NB4 (cell line): ENCODE measurements at regions not wholly inside any gene's neighbourhood (a gene's known extent, or its start where the extent isn't known, plus 50 kb on each side); places are given as distances from the start of the nearest gene placed in this dataset.

ENCODE experiments used
- DNase-seq: peaks from one replicate; pipeline ENCODE4 v3.0.0; 2010; ENCODE audit warnings: low read depth
- H3K4me3 ChIP-seq: one replicate; pipeline ENCODE4 v1.5.1; 2011; ENCODE audit warnings: mild to moderate bottlenecking, low read depth, low read length, moderate library complexity
- MYC ChIP-seq: IDR thresholded peaks from 2 replicates; pipeline ENCODE4 v1.6.1; 2011; ENCODE audit warnings: low read depth, low read length
- POLR2A ChIP-seq: IDR thresholded peaks from 2 replicates; pipeline ENCODE4 v1.6.1; 2011; ENCODE audit warnings: mild to moderate bottlenecking; ENCODE audit not compliant: insufficient read length; ENCODE audit errors: extremely low read depth
- TF ChIP-seq, protein P1 (sequence below): IDR thresholded peaks from one replicate; pipeline ENCODE4 v1.5.1; 2012; ENCODE audit warnings: low read depth, low read length
- TF ChIP-seq, protein P2 (sequence below): IDR thresholded peaks from 2 replicates; pipeline ENCODE4 v1.6.1; 2011; ENCODE audit warnings: low read depth, low read length

DNA sequence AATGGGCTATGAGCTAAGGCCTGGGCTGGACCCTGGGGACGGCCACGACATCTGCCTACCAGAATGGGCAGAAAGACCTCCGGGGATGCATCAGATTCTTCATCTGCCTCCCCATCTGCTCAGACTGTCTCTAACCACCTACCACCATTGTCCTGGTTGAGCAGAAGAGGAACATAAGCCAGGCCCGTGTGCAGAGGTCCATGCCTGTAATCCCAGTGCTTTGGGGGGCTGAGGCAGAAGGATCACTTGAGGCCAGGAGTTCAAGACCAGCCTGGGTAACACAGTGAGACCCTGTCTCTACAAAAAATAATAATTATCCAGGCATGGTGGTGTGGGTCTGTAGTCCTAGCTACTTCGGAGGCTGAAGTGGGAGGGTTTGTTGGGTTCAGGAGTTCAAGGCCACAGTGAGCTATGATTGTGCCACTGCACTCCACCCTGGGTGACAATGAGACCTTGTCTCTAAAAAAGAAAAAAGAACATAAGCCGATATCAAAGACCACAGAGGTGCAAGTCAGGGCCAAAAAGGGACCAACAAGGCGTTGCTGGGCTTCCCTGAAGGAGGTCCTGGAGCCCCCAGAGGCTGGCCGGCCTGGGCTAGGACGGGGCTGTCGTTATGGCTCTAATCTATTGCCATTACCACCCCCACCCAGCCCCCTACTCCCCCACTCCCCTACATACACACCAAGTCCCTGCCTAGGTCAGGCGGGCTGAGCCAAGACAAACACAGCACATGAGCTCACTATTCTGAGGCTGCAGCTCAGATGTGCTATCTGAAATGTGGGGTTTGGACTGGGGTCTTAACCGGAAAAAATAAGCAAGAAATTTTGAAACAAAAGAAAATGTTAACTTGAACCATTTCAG, 239.2 kb upstream of the RAB4A start:
- no peak overlapping the region for H3K4me3 ChIP-seq
- TF ChIP-seq POLR2A = no peak
- TF ChIP-seq, protein P1, sequence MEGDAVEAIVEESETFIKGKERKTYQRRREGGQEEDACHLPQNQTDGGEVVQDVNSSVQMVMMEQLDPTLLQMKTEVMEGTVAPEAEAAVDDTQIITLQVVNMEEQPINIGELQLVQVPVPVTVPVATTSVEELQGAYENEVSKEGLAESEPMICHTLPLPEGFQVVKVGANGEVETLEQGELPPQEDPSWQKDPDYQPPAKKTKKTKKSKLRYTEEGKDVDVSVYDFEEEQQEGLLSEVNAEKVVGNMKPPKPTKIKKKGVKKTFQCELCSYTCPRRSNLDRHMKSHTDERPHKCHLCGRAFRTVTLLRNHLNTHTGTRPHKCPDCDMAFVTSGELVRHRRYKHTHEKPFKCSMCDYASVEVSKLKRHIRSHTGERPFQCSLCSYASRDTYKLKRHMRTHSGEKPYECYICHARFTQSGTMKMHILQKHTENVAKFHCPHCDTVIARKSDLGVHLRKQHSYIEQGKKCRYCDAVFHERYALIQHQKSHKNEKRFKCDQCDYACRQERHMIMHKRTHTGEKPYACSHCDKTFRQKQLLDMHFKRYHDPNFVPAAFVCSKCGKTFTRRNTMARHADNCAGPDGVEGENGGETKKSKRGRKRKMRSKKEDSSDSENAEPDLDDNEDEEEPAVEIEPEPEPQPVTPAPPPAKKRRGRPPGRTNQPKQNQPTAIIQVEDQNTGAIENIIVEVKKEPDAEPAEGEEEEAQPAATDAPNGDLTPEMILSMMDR = no peak
- TF ChIP-seq, protein P2, sequence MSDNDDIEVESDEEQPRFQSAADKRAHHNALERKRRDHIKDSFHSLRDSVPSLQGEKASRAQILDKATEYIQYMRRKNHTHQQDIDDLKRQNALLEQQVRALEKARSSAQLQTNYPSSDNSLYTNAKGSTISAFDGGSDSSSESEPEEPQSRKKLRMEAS = no peak
- no peak for TF ChIP-seq MYC
- peak; percentile 38 for DNase-seq

DNA sequence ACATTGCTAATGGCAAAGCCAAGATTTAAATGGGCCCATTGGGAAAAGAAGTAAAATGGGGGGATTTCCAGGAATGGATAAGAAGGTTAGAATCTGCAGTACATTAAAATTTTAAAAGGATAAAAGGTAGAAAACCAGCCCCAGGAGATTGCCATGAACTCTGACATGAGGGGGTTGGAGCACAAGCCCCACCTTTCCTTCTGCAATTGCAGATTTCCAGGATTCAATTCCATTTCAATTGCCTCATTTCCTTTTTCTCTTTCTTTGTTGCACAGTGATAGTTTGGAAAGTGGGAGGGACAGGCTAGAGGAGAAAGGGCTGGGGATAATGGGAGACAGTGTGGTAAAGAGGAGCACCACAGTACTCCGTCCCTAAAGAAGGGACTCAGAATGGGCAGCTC, 238.5 kb upstream of the RAB4A start:
- H3K4me3 ChIP-seq = no peak overlapping the region

DNA sequence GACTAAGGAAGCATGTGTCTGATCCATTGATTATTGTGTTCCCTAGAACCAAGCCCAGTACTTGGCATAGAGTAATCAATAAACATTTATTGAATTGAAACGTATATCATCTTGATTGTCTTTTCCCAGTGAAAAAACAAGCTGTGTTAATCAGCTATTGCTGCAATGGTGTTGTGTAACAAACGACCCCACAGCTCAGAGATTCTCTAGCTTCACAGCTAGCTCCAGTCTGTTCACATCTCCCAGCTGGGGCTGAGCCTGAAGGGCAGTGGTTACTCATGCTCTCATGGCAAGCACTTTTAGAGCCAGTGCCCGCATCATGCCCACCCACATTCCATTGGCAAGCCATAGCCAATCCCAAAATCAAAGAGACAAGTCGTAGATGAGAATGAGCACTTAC, 237.4 kb upstream of the RAB4A start:
- peak; percentile 63 for DNase-seq
- H3K4me3 ChIP-seq = no peak overlapping the region
- TF ChIP-seq, protein P2 = no peak
- TF ChIP-seq, protein P1 = no peak
- TF ChIP-seq MYC (no peak), POLR2A (no peak)

More for the DNA sequence above, 238.5 kb upstream of the RAB4A start:
- DNase-seq = no peak
- TF ChIP-seq, protein P2 = no peak
- TF ChIP-seq MYC (no peak), POLR2A (no peak)
- TF ChIP-seq, protein P1 = no peak

DNA sequence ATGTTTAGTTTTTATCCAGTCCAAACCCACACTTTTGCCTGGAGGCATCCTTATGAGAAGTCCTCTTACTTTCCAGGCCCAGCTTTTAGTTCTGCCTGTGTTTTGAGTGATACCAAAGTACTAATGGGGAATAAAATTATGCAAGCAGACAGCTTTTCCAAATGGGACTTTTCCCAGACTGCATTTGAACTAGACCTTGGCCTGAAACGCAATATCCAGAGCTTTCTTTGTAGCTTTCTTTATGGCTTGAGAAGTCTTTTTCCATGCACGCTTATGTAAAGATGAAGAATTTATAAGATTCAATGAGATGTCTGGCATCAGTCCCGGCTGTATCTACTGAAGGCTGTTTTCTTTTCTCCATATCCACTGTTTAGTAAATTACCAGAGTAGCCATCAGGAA, 236.6 kb upstream of the RAB4A start:
- DNase-seq = no peak
- TF ChIP-seq MYC = no peak
- H3K4me3 ChIP-seq = no peak overlapping the region

DNA sequence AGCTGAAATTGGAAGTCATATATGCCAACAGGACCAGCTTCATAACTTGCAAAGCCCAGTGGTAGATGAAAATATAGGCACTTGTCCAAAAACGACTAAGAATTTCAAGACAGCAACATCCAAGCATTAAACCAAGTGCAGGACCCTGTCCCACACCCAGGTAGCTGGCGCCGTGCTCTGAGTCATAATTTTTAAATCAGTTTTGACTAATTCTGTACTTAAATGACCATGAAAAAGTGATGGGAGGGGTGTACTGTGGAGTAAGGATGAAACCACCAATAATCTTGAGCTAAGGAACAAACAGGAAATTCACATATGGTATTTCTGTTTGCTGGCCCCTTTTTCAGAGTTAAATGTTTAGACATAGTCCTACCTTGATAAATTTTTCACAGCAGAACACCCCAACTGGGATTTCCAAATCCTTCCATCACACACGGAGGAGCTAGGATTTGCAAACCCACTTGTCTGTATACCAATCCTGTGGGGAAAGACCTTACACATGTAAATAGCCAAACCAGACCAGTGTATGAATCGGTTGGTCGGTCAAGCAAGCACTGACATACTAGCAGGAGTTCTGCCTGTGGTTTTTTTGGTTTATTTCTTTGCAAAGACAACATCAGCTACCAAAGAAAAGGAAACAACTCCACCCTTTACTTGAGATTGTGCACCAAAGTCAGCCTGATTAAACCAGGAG, 235.7 kb upstream of the RAB4A start:
- no peak overlapping the region for H3K4me3 ChIP-seq
- peak; percentile 68 for DNase-seq
- TF ChIP-seq MYC (no peak), POLR2A (no peak)
- TF ChIP-seq, protein P2 = no peak

DNA sequence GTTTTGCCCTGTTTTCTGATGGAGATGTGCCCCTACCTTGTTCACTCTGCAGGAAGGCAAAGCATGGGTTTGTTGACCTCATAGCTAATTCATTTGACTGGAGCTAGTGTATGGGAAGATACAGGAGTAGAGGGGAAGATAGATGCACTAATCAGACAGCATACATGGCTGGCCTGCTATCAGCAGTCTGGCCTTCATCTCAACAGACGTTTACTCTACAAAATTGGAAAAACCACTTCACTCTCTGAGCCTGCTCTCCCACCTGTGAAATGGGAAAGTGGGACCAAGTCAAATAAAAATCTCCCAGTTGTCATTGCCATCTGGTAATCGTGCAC, 235.2 kb upstream of the RAB4A start:
- DNase-seq = no peak
- H3K4me3 ChIP-seq = no peak overlapping the region

More for the DNA sequence above, 235.2 kb upstream of the RAB4A start:
- TF ChIP-seq, protein P2 = no peak
- no peak for TF ChIP-seq MYC
- no peak for TF ChIP-seq POLR2A
- TF ChIP-seq, protein P1 = no peak
